ENCODE measurements at regions not wholly inside any gene's neighbourhood (a gene's known extent, or its start where the extent isn't known, plus 50 kb on each side); places are given as distances from the start of the nearest gene placed in this dataset.

DNA sequence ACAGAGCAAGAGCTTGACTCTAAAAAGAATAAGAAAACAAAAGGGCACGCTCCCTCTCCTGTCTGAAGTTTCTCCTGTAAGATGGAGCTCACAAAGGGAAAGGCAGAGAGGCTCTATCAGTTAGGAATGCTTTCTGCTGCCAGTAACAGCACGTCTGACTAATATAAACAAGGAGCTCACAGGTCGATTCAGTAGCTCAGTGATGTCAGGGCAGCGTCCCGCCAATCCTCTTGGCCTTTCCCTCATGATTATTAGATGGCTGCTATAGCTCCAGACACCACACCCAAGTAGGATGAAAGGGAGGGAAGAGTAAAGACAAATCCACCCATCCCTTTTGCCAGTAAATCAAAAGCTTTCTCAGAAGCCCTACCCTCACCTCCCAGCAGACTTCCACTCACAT lies 51.3 kb upstream of the HMGXB4 start:
- TF ChIP-seq, protein P1, sequence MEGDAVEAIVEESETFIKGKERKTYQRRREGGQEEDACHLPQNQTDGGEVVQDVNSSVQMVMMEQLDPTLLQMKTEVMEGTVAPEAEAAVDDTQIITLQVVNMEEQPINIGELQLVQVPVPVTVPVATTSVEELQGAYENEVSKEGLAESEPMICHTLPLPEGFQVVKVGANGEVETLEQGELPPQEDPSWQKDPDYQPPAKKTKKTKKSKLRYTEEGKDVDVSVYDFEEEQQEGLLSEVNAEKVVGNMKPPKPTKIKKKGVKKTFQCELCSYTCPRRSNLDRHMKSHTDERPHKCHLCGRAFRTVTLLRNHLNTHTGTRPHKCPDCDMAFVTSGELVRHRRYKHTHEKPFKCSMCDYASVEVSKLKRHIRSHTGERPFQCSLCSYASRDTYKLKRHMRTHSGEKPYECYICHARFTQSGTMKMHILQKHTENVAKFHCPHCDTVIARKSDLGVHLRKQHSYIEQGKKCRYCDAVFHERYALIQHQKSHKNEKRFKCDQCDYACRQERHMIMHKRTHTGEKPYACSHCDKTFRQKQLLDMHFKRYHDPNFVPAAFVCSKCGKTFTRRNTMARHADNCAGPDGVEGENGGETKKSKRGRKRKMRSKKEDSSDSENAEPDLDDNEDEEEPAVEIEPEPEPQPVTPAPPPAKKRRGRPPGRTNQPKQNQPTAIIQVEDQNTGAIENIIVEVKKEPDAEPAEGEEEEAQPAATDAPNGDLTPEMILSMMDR (IDR thresholded peaks at IDR 0.05) = no peak
- no peak for TF ChIP-seq POLR2A (IDR thresholded peaks at IDR 0.05)
- no peak for TF ChIP-seq EP300 (IDR thresholded peaks at IDR 0.05)
